ENCODE measurements at regions not wholly inside any gene's neighbourhood (a gene's known extent, or its start where the extent isn't known, plus 50 kb on each side); places are given as distances from the start of the nearest gene placed in this dataset.
A peak's percentile ranks its signal among the peaks of the same experiment; 100 is the strongest.

GRCh38 chr17:77809814-77810213 is 148.7 kb upstream of the TNRC6C start (continued):
- TF ChIP-seq THRA (CRISPR knock-in tag; IDR thresholded peaks at IDR 0.05; ENCODE audit: borderline replicate concordance), result no peak
- no peak for TF ChIP-seq HNRNPK (IDR thresholded peaks at IDR 0.05; ENCODE audit: low read depth, low read length, poor library complexity, severe bottlenecking)
- TF ChIP-seq POLR2A (IDR thresholded peaks at IDR 0.05; ENCODE audit: insufficient read depth in 1 of 2, low read depth in 2 of 2, low read length in 2 of 2), result no peak
- TF ChIP-seq CEBPZ (IDR thresholded peaks at IDR 0.05; ENCODE audit: low read length), result no peak
- no peak for TF ChIP-seq ZNF724P (CRISPR knock-in tag; IDR thresholded peaks at IDR 0.05; ENCODE audit: borderline replicate concordance)
- TF ChIP-seq SPEN (CRISPR knock-in tag; IDR thresholded peaks at IDR 0.05; ENCODE audit: low read depth), result no peak
- TF ChIP-seq ZNF282 (IDR thresholded peaks at IDR 0.05; ENCODE audit: partially characterized antibody), result peak; percentile 87
- no peak for TF ChIP-seq ZNF644 (CRISPR knock-in tag; IDR thresholded peaks at IDR 0.05; ENCODE audit: low read depth)
- TF ChIP-seq ZNF333 (CRISPR knock-in tag; IDR thresholded peaks at IDR 0.05; ENCODE audit: borderline replicate concordance), result no peak
- TF ChIP-seq TBX2 (CRISPR knock-in tag; IDR thresholded peaks at IDR 0.05; ENCODE audit: borderline replicate concordance), result no peak
- TF ChIP-seq ZNF770 (CRISPR knock-in tag; IDR thresholded peaks at IDR 0.05), result no peak
- TF ChIP-seq ZNF253 (CRISPR knock-in tag; IDR thresholded peaks at IDR 0.05; ENCODE audit: borderline replicate concordance), result no peak
- TF ChIP-seq MTA1 (CRISPR knock-in tag; IDR thresholded peaks at IDR 0.05; ENCODE audit: borderline replicate concordance), result no peak
- peak; percentile 53; the same call in 1 of the 2 replicates for TF ChIP-seq LCORL (IDR thresholded peaks at IDR 0.05)
- no peak for TF ChIP-seq LCORL (CRISPR knock-in tag; IDR thresholded peaks at IDR 0.05)
- TF ChIP-seq ZNF781 (CRISPR knock-in tag; IDR thresholded peaks at IDR 0.05; ENCODE audit: borderline replicate concordance, not compliant biosample characterization), result no peak
- no peak for TF ChIP-seq ARID2 (CRISPR knock-in tag; IDR thresholded peaks at IDR 0.05; ENCODE audit: borderline replicate concordance)
- no peak for TF ChIP-seq HNF4G (IDR thresholded peaks at IDR 0.05; ENCODE audit: borderline replicate concordance, low read depth, low read length)
- no peak for TF ChIP-seq HNF4G (CRISPR knock-in tag; IDR thresholded peaks at IDR 0.05; ENCODE audit: borderline replicate concordance, low read depth)
- TF ChIP-seq ZNF256 (CRISPR knock-in tag; conservative IDR thresholded peaks at IDR 0.05), result no peak
- no peak for TF ChIP-seq ZSCAN29 (CRISPR knock-in tag; conservative IDR thresholded peaks at IDR 0.05)
- TF ChIP-seq ZNF678 (CRISPR knock-in tag; IDR thresholded peaks at IDR 0.05), result no peak
- no peak for TF ChIP-seq GRHL1 (CRISPR knock-in tag; conservative IDR thresholded peaks at IDR 0.05)
- TF ChIP-seq ISL2 (CRISPR knock-in tag; IDR thresholded peaks at IDR 0.05), result no peak

Measured in HepG2 (cell line).